ENCODE measurements at regions not wholly inside any gene's neighbourhood (a gene's known extent, or its start where the extent isn't known, plus 50 kb on each side); places are given as distances from the start of the nearest gene placed in this dataset.

DNA sequence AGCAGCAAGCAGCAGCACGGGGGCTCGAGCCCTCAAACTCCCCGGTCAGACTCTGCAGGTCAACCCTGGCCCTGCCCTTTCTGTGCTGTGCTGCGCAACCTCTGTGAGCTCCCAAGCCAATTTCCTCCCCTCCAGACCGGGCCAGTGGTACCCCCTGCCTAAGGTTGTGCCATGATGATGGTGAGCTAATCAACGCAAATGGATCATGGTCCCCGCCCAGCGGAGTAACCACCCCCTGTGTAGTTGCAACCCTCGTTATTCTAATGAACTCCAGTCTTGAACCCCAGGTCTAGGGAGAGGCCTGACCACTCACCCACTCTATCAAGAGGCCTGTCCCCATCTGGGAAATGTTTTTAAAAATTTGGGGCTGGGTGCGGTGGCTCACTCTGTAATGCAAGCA, 201.8 kb upstream of the FOXF1 start:
- TF ChIP-seq ZNF384 (IDR thresholded peaks at IDR 0.05) (no peak), ELF4 (IDR thresholded peaks at IDR 0.05) (no peak), ARNT (IDR thresholded peaks at IDR 0.05) (no peak), TARDBP (IDR thresholded peaks at IDR 0.05) (no peak), SP1 (IDR thresholded peaks at IDR 0.05) (no peak), LEF1 (IDR thresholded peaks at IDR 0.05; ENCODE audit: borderline replicate concordance) (no peak), BHLHE40 (IDR thresholded peaks at IDR 0.05; ENCODE audit: borderline replicate concordance) (no peak), FOXM1 (IDR thresholded peaks at IDR 0.05; ENCODE audit: borderline replicate concordance) (no peak), SUZ12 (IDR thresholded peaks at IDR 0.05) (no peak), NFRKB (IDR thresholded peaks at IDR 0.05) (no peak), FOXA1 (IDR thresholded peaks at IDR 0.05) (no peak), FOXK2 (IDR thresholded peaks at IDR 0.05) (no peak)
- TF ChIP-seq, protein P1, sequence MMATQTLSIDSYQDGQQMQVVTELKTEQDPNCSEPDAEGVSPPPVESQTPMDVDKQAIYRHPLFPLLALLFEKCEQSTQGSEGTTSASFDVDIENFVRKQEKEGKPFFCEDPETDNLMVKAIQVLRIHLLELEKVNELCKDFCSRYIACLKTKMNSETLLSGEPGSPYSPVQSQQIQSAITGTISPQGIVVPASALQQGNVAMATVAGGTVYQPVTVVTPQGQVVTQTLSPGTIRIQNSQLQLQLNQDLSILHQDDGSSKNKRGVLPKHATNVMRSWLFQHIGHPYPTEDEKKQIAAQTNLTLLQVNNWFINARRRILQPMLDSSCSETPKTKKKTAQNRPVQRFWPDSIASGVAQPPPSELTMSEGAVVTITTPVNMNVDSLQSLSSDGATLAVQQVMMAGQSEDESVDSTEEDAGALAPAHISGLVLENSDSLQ (IDR thresholded peaks at IDR 0.05): no peak
